Nephron progenitor cell (in vitro differentiated cells): ENCODE measurements at regions not wholly inside any gene's neighbourhood (a gene's known extent, or its start where the extent isn't known, plus 50 kb on each side); places are given as distances from the start of the nearest gene placed in this dataset.

Experiments
- DNase-seq: peaks from one replicate; pipeline ENCODE4 v3.0.0; 2021
- H3K27ac Mint-ChIP-seq: 2 replicates; pipeline ENCODE4 v1.8.0; 2021; ENCODE audit warnings: mild to moderate bottlenecking, moderate library complexity, mixed read lengths
- H3K27me3 Mint-ChIP-seq: 2 replicates; pipeline ENCODE4 v1.8.0; 2021; ENCODE audit warnings: mild to moderate bottlenecking, low read depth, mixed read lengths; ENCODE audit not compliant: poor library complexity
- H3K36me3 Mint-ChIP-seq: 2 replicates; pipeline ENCODE4 v1.8.0; 2021; ENCODE audit warnings: low read depth, mixed read lengths
- H3K4me1 Mint-ChIP-seq: 2 replicates; pipeline ENCODE4 v1.8.0; 2021; ENCODE audit warnings: mixed read lengths
- H3K4me3 Mint-ChIP-seq: 2 replicates; pipeline ENCODE4 v1.8.0; 2021; ENCODE audit warnings: mild to moderate bottlenecking, moderate library complexity, mixed read lengths
- H3K9me3 Mint-ChIP-seq: 2 replicates; pipeline ENCODE4 v1.8.0; 2021; ENCODE audit warnings: mild to moderate bottlenecking, moderate library complexity, mixed read lengths
- TF ChIP-seq, protein P1 (sequence below): fragments of 200-600 bp; sonication (generic); IDR thresholded peaks from 2 replicates; pipeline ENCODE4 v1.5.0; 2021; ENCODE audit warnings: antibody characterized with exemption

DNA sequence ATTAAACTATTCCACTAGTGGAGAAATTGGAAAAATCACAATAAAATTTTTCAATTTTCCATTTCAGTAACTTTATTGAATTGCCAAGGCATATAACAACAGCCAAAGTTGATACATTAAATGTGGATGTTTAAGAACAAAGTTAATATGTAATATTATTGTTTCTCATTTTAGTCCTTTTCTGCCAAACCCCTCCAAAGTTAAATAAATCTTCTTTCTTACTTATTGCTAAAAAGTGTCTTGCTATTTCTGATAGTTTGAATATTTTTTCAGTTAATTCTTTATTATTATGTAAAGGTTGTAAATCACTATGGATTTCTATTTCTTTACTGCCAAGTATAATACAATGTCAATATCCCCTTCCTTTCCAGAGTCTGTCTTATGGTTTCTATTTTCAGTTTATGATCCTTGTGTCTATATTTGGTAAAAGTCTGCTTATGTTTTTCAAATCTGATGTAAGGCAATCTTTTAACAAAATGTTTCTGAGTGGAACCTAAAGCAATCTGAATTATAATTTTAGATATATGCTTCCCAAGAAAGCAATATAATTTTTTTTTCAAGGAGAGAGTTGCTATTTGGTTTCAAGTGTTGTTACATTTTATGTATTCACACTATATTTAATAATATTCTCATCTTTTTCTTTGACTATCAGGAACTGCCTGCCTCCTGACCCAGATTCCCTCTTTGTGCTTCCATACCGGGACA is 80.3 kb upstream of the RHOBTB1 start:
- Mint-ChIP-seq H3K27me3 (no peaks in the 10 kb centered on the region), H3K4me1 (no peaks in the 10 kb centered on the region), H3K27ac (no peak overlapping the region), H3K36me3 (no peaks in the 10 kb centered on the region), H3K4me3 (no peak overlapping the region), H3K9me3 (no peaks in the 10 kb centered on the region)
- no peak for DNase-seq
- TF ChIP-seq, protein P1, sequence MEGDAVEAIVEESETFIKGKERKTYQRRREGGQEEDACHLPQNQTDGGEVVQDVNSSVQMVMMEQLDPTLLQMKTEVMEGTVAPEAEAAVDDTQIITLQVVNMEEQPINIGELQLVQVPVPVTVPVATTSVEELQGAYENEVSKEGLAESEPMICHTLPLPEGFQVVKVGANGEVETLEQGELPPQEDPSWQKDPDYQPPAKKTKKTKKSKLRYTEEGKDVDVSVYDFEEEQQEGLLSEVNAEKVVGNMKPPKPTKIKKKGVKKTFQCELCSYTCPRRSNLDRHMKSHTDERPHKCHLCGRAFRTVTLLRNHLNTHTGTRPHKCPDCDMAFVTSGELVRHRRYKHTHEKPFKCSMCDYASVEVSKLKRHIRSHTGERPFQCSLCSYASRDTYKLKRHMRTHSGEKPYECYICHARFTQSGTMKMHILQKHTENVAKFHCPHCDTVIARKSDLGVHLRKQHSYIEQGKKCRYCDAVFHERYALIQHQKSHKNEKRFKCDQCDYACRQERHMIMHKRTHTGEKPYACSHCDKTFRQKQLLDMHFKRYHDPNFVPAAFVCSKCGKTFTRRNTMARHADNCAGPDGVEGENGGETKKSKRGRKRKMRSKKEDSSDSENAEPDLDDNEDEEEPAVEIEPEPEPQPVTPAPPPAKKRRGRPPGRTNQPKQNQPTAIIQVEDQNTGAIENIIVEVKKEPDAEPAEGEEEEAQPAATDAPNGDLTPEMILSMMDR = no peak

DNA sequence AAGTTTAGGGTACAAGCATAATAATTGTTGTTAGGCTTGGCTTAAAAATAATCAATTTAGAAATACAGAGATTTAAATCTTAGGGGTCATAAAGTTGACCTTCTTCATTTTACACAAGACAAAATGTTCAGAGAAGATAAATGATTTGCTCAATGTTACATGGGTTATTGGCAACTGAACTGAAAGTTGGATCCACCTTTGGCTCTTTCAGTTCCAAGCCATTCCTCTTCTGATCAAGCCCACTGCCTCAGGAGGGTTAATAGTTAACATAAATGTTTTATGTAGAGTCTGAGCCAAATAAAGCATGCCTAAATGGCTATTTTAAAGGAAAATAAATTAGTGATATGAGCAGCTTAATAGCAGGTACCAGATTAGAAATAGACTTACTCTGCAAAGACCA is 79.1 kb upstream of the RHOBTB1 start:
- Mint-ChIP-seq H3K36me3 (no peaks in the 10 kb centered on the region), H3K4me3 (no peak overlapping the region), H3K27me3 (no peaks in the 10 kb centered on the region), H3K27ac (no peak overlapping the region), H3K4me1 (no peaks in the 10 kb centered on the region), H3K9me3 (no peaks in the 10 kb centered on the region)
- DNase-seq = no peak
- TF ChIP-seq, protein P1 = no peak

DNA sequence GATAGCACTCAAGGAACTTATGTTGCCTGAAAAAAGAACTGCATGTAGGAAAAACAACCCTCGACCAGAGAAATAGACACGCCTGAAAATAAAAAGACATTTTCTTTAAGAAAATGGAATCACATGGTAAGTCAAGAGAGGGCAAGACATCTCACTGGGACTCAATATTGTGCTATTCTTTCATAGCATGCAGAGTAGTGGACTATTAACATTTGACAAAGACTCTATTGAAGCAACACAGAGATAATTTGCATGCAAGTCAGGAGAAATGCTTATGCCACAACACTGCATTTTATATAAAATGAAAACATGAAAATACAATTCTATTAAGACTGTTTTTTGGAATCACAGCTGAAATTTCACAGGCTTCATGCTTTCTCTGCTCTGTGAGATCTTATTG is 77.9 kb upstream of the RHOBTB1 start:
- Mint-ChIP-seq H3K27me3 (no peaks in the 10 kb centered on the region), H3K4me1 (no peaks in the 10 kb centered on the region), H3K36me3 (no peaks in the 10 kb centered on the region), H3K4me3 (no peak overlapping the region), H3K27ac (no peak overlapping the region), H3K9me3 (no peaks in the 10 kb centered on the region)
- TF ChIP-seq, protein P1 = no peak
- no peak for DNase-seq

DNA sequence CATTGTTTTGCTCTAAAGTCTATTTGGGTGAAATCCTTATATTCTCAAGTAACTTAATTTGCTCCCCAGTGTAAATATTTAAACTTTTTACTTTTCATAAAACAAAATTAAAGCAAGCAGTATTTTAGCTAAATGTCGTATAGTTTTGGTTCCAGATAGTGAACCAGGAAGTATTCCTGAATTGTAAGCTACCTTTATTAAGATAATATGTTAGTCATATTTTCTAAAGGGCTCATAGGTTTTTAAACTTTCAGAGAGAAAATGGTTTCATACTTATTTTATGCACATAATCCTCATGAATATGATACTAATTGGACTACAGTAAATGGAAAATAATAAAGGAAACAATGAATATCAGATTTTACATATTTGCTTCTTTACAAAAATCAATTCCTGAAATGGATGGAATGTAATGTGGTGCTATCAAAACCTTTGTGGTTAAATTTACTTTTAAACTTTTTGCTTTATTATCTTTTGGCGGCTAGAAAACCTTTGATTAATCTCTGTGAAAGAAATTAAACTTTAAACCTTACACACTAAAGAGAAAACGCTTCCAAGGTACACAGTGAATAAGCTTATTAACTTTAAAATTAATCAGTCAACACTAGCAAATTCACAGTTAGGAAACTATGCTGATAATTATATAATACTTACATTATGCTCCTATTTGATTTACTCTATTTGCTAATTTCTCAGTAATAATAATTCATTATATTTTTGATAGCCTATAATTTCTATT is 76.6 kb upstream of the RHOBTB1 start:
- Mint-ChIP-seq H3K36me3 (no peaks in the 10 kb centered on the region), H3K9me3 (no peaks in the 10 kb centered on the region), H3K27ac (no peak overlapping the region), H3K27me3 (no peaks in the 10 kb centered on the region), H3K4me3 (no peak overlapping the region), H3K4me1 (no peaks in the 10 kb centered on the region)
- no peak for DNase-seq
- TF ChIP-seq, protein P1 = no peak

DNA sequence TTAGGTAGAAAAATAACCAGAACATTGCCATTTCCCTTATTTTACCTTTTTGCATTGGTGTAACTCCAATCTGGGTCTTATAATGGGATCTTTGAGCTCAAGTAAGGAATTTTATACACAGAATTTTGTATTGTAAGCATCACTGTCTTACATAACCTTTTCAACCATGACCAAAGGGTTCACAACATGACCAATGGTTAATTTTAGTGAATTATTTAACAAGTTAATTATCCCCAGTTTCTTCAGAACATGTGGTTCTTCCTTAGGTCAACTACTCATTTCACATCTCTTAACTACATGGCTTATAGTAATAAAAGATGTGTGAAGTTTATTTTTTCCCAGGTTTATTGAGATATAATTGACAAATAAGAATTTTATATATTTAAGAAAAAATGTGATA is 74.2 kb upstream of the RHOBTB1 start:
- H3K27ac Mint-ChIP-seq = no peak overlapping the region
- no peak for DNase-seq
- H3K4me1 Mint-ChIP-seq = no peaks in the 10 kb centered on the region
- H3K9me3 Mint-ChIP-seq = no peaks in the 10 kb centered on the region
- no peaks in the 10 kb centered on the region for H3K36me3 Mint-ChIP-seq
- TF ChIP-seq, protein P1 = no peak
- no peak overlapping the region for H3K4me3 Mint-ChIP-seq
- H3K27me3 Mint-ChIP-seq = no peaks in the 10 kb centered on the region

DNA sequence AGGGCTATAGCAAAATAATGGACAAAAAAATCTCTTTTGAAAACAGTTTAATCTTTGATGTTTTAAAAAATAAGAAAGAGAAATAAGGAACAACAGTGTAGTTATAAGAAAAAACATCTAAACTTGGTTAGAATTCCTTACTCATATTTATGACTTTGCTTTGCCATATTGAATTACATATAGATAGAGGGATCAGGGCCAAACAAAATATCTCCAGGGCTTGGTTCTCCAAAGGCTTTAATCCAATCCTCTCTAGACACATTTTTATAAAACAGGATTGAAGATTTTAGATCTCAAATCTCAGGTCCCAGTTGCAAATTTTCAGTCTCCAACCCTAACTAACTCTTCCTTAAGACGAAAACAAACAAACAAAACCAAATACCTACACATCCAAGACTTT is 72.6 kb upstream of the RHOBTB1 start:
- no peak overlapping the region for H3K4me3 Mint-ChIP-seq
- no peaks in the 10 kb centered on the region for H3K36me3 Mint-ChIP-seq
- H3K4me1 Mint-ChIP-seq = no peaks in the 10 kb centered on the region
- TF ChIP-seq, protein P1 = no peak
- H3K27me3 Mint-ChIP-seq = no peaks in the 10 kb centered on the region
- no peaks in the 10 kb centered on the region for H3K9me3 Mint-ChIP-seq
- no peak for DNase-seq
- no peak overlapping the region for H3K27ac Mint-ChIP-seq
